LNCaP clone FGC (cell line): ENCODE measurements at regions not wholly inside any gene's neighbourhood (a gene's known extent, or its start where the extent isn't known, plus 50 kb on each side); places are given as distances from the start of the nearest gene placed in this dataset.
"Not testable (repeated sequence)": the region's sequence is repeated elsewhere in the genome, so short reads cannot be mapped to it uniquely, and the experiment has no call there.

Experiments used
- DNase-seq: peaks from one replicate; pipeline ENCODE4 v3.0.0-alpha.2; 2011; ENCODE audit warnings: low read depth
- H3K4me3 ChIP-seq: 2 replicates; pipeline ENCODE4 v1.5.1; 2011; ENCODE audit warnings: mild to moderate bottlenecking, low read depth, low read length, control low read depth
- TF ChIP-seq, protein P1 (sequence below): IDR thresholded peaks from 2 replicates; pipeline ENCODE4 v1.5.1; 2012; ENCODE audit warnings: mild to moderate bottlenecking; ENCODE audit not compliant: control insufficient read depth, insufficient read depth; ENCODE audit errors: extremely low read depth

GRCh38 chr16:27618606-27619327, 68.8 kb downstream of the KATNIP start:
- TF ChIP-seq, protein P1, sequence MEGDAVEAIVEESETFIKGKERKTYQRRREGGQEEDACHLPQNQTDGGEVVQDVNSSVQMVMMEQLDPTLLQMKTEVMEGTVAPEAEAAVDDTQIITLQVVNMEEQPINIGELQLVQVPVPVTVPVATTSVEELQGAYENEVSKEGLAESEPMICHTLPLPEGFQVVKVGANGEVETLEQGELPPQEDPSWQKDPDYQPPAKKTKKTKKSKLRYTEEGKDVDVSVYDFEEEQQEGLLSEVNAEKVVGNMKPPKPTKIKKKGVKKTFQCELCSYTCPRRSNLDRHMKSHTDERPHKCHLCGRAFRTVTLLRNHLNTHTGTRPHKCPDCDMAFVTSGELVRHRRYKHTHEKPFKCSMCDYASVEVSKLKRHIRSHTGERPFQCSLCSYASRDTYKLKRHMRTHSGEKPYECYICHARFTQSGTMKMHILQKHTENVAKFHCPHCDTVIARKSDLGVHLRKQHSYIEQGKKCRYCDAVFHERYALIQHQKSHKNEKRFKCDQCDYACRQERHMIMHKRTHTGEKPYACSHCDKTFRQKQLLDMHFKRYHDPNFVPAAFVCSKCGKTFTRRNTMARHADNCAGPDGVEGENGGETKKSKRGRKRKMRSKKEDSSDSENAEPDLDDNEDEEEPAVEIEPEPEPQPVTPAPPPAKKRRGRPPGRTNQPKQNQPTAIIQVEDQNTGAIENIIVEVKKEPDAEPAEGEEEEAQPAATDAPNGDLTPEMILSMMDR, result no peak
- DNase-seq, result no peak
- no peak overlapping the region for H3K4me3 ChIP-seq

GRCh38 chr16:27620541-27620940, 70.6 kb downstream of the KATNIP start:
- DNase-seq, result no peak
- TF ChIP-seq, protein P1, result no peak
- H3K4me3 ChIP-seq, result no peak overlapping the region

DNA sequence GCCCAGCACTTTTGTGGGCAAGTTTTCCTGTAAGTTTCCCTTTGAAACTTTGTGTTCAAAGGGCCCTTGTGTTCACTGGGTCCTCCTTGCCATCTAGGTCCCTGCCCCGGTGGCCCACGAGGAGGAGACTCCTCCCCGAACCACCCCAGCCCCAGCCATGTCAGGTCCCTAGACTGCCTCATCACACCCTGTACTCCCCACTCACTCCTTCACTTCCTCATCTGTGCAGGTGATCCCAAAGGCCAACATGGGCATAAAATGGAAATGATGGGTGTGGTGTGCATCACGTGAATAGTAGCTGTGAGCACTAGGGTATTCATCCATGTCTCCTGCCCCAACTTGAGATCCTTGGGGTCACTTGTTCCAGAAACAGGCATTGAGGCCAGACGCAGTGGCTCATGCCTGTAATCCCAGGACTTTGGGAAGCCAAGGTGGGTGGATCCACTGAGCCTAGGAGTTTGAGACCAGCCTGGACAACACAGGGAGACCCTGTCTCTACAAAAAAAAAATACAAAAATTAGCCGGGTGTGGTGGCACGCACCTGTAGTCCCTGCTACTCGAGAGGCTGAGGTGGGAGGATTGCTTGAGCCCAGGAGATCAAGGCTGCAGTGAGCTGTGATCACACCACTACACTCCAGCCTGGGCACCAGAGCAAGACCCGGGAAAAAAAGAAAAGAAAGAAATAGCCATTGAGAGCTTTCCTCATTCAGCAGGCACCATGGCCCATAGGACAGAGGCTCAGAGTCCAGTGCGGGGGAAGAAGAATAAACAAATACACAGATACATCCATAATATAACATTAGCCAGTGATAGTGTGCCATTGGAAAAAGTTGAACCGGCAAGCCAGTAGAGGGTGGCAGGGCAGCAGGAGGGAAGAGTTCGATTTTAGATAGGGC, 74.5 kb downstream of the KATNIP start:
- TF ChIP-seq, protein P1, result no peak
- no peak for DNase-seq
- H3K4me3 ChIP-seq, result no peak overlapping the region

- peak; percentile 89 for DNase-seq
- no peak overlapping the region for H3K4me3 ChIP-seq
- TF ChIP-seq, protein P1, result no peak
These were observed 75.2 kb downstream of the KATNIP start for GRCh38 chr16:27625050-27625697.

DNA sequence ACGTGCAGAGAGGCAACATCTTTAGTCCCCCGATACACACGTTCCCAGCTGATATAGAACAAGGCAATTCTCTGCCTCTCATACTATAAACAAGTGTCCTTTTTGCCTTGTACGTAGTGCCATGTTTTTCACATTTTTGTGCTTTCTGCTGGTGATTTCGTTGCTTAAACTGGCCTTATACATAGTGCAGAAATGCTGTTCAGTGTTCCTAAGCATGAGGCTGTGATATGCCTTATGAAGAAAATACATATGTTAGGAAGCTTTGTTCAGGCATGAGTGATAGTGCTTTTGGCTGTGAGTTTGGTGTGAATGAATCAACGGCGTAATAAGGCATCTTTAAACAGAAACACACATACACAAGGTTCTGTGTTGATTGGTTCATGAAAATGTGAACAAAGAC, 77.2 kb downstream of the KATNIP start:
- DNase-seq, result no peak
- TF ChIP-seq, protein P1, result no peak
- no peak overlapping the region for H3K4me3 ChIP-seq

DNA sequence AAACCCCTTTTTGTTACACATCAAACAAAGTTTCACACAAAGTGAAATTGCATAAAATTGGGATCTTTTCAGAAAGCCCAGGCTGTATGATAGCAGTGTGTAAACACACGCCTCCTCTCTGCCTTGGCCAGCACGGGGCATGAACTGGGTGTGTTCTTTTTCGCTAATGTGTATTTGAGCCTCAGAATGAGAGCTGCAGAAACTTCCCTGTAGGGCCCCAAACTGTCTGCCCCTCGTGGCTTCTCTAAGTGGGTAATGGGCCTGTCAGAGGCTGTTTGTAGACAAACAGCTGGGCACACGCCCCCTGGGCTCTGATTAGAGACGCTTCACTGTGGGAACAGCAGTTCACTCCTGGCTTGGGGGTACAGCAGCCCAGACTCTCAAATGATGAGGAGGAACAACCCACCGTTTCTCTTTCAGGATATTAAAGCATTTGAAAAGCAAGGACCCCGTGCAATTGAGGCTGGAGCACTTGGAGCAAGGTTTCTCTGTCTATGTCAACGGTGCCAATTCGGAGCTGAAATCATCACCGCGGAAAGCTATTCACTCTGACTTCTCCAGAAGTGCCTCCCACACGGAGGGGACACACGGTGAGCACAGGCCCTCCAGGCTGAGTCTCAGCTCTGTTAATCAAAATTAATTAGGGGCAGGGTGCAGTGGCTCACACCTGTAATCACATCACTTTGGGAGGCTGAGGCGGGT, 78.4 kb downstream of the KATNIP start:
- TF ChIP-seq, protein P1, result no peak
- no peak for DNase-seq
- H3K4me3 ChIP-seq, result no peak overlapping the region

- not testable (repeated sequence) for H3K4me3 ChIP-seq, DNase-seq
These were observed 79.1 kb downstream of the KATNIP start for GRCh38 chr16:27628943-27629462.
